NCI-H146 treated with DMSO at 0.1 percent for 48 hours (cell line): ENCODE measurements at regions not wholly inside any gene's neighbourhood (a gene's known extent, or its start where the extent isn't known, plus 50 kb on each side); places are given as distances from the start of the nearest gene placed in this dataset.

ENCODE experiments used
- DNase-seq: peaks from one replicate; lab custom pipeline; 2025; ENCODE audit not compliant: unreplicated experiment; lab: John Stamatoyannopoulos, UW

DNA sequence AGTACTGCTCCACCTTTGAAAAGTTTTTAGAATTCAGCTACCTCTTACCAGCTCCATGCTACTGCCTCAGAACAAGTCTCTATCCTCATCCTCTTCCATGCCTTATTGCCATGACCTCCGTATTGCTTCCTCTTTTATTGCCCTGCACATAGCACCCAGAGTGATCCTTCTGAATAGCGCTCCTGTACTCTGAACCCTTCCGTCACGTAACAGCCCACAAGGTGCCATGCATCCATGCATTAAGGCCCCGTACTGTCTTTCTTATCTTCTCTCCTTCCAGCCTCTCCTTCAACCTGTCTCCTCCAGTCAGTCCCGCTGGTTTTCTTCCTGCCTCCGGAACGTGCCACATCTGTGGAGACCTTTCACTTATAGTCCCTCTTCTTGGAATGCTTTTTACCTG, 273.3 kb upstream of the SEMA6A start:
- DNase-seq: no peak

DNA sequence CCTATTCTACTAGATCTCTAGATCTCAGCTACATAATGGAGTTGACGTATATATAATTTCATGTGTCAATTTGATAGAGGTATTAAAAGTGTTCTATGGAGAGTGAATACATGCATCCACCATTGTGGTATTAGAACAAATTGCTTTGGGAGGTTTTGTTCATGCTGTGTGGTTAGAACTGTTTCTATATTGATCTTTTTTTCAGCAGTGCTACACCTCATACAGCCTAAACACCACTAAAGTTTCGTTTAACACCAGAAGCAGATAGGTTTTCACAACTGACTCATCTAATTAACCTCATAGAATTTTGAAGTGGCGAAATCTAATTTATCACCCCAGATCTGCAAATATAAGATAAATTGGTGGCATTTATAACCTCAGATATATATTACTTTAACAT, 269.4 kb upstream of the SEMA6A start:
- DNase-seq: no peak

DNA sequence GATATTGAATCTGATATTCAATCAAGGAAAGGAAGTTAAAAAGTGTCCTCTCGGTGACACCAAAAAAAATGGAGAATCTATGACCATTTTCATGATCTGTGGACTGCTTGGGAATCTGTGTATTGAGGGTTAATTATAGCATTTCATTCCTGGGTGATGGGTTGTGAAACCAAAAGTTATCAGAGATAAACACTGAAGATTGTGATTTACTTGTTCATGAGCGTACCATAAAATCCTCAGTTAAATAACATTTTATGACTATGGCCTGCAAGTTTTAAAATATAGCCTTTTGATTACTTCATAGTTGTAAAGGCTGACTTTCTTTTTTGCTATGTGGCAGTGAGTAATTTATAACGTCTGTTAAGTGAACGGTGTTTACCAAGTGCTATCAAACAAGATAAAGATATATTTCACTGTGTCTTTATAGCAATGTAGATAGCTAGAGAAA, 267.9 kb upstream of the SEMA6A start:
- DNase-seq: no peak

DNA sequence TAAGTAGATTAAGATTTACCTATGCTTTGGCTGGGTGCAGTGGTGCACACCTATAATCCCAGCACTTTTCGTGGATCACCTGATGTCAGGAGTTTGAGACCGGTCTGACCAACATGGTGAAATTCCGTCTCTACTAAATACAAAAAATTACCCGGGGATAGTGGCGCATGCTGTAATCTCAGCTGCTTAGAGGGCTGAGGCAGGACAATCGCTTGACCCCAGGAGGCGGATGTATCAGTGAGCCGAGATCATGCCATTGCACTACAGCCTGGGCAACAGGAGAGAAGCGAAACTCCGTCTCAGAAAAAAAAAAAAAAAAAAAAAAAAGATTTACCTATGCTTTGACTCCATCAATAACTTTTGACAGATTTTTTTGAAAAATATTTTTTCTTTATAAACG, 267.1 kb upstream of the SEMA6A start:
- DNase-seq: no peak

DNA sequence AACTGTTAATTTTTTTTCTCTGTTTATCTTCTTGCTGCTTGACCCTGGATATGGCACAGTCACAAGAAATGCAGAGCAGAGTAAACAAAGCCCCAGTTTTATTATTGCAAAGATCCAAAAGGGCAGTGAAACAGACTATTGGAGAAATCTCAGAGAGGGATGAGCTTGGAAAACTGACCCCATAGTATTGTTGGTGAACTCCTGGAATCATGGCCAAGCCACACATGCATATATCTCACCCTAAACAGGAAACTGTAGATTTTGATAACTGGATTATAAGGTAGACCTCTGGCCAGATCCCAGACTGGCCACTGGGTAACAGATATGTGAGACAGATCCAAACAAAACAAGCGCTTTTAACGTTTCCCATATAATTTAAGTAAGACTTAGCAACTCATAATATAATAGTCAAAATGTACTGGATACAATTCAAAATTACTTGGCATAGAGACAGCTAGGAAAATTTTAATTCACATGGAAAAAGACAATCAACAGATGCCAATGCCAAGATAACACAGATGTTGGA, 263.5 kb upstream of the SEMA6A start:
- DNase-seq: no peak

DNA sequence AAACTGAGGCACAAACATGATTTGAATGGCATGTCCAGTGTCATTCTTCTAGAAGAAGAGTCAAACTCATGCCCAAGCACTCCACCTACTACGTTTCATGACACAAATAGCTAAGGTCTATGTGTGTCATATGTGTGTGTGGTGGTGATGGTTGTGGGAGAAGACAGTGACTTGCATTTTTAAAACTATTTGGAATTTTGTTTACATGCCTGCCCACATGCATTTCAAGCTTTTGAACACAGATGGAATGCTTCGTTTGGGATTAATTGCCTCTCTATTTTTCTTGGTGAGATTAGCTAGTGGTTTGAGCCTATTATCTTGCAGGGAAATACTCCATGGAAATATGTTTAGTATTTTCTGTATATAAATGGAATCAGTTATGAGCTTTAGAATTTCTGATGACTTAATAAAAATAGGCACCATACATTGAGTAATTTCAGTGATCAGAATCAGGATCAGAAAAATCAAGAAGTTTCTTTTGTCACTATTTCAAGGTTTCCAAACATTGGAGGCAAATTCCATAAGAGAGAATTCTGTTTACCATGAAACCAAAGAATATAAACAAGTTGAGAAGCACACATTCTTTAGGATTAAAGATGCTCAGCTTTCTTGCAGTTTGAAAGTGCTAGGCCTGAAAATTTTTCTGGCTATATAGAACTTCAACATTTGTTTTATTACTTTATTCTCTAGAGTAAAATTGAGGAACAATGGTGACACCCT, 260.3 kb upstream of the SEMA6A start:
- no peak for DNase-seq

DNA sequence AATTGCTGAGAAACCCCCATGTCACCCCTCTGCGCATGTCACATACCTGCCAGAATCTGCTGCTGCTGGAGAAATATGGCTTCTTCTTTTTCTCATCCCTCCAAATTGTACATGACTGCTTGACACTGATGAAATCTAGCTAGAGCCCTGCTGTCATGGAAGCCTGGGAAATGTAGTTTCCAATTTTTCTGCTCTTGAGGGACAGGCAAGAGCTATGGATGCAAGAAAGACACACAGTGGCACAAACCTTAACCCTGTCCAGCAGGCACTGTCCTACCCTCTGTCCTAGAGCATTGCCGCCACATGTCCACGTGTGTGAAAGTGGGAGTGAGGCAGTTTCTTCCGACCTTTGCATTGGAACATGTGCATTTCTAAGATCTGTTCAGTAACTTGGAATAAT, 255.5 kb upstream of the SEMA6A start:
- no peak for DNase-seq

DNA sequence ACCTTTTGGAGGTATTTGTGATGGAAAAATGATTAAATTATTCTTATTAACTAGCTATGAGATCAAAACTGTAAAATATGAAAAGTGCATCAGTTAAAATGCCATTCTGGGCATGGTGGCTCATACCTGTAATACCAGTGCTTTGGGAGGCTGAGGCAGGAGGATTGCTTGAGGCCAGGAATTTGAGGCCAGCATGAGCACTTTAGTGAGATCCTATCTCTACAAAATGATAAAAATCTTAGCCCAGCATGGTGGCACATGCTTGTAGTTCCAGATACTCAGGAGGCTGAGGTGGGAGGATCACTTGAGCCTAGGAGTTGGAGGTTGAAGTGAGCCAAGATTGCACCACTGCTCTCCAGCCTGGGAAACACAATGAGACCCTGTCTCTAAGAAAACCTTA, 252.5 kb upstream of the SEMA6A start:
- DNase-seq: no peak

DNA sequence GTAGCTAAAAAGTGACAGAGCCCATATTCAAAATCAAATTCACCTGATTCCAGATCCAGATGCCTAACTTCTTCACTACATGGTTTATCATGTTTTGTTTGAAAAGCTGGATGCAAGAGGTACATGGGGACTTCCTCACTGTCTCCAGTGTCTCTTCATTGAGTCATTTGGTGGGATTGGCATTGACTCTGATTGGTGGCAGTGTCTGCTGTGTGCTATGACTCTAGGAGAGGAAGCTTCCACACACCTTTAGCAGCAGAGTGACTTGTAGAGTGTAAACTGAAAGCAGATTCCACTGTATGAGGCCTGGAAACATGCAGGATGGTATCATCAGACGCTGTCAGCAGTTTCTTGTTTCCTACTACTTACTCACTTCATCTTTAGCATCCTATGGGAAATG, 250.9 kb upstream of the SEMA6A start:
- DNase-seq: no peak

DNA sequence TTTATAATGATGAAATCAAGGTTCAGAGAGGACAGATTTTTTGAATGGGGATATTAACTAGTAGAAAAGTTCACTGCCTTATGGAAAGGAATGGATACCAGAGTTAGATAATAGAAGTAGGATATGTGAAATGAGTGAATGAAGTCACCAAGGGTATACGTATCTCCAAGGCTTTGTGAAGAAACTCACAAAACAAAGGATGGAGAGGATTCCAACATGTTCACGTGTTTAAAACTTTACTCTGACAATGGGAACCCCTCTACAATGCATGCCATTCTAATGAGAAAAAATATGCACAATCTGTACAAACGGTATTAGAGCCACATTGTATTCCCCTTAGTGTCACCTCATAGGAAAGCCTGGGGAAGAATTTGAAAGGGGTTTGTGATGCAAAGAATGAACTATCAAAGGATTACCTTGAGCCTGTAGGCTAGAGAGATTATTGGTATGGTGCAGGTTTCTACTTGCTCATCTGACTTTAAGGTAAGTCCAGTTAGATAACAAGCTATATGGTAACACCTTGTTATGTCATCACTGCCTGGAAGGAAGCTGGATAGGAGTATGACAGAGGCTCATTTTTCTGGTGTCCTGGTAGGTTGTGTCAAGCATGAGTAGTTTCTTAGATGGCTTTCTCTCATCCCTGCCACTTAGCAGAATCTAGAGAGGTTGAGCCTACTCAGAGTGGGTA, 250.3 kb upstream of the SEMA6A start:
- no peak for DNase-seq

DNA sequence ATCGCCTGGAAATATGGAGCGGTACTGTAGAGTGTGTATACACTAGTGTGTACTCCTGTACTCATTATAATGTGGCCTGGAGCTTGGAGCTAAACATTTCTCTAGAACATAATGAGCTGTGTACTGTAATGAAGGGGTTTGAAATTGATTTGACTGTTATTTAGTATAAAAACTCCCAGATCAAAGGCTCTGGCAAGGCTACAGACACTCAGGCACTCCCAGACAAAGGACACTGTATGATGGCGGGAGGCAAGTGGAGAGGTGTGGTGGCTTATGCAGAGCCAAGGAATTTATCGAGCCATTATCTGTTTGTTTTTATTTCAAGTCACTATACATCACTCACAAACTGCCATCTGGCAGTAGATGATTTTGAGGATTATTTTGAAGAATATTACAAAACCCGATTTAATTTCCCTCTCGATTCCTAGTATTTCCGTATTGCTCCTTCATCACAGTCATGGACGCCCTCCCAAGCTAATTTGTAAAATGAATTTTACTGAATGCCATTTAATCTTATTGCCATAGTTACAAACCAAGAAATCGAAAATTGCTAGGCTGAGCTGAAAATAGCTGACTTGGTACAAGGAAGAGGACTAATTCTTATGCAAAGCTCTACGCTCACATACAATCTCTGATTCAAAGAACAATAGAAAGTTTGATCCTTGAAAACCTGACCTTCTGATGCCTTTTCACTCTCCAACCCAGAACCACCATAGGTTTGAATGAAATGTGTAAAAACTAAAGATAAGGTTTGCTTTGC, 240.2 kb upstream of the SEMA6A start:
- no peak for DNase-seq

DNA sequence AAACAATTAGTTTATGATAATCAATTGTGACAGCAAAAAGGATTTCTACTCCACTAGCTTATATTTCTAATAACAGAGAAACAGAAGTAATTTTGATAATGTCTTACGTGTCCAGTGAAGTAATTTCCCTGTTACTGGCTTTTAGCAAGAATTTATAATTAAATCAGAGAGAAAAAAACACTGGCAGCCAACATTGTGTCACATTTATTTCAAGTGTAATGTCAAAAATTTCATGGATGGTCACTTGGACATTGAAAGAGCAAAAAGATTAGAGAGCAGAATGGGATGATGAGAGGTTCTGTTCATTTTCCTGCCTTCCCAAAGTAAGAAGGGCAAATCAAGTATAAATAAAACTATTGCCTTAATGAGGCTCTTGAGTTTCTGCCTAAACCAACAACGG, 239.3 kb upstream of the SEMA6A start:
- DNase-seq: no peak

DNA sequence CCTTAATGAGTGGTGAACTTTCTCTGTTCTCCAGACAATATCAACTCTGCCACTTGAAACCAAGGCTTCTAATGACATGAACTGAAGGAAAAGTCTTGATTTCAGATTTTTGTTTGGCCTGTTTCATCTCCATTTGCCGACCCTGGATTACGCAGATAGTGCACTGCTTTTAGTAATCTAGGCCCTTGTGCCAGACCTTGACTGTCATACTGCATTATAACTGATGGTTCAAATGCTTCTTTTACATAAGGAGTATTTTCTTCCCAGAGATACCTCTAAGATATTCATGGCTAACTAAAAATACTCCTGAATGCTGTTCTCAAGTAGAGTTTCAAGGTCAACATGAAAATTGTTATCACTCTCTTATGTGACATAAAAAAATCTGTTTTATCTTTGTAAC, 238.7 kb upstream of the SEMA6A start:
- DNase-seq: no peak

DNA sequence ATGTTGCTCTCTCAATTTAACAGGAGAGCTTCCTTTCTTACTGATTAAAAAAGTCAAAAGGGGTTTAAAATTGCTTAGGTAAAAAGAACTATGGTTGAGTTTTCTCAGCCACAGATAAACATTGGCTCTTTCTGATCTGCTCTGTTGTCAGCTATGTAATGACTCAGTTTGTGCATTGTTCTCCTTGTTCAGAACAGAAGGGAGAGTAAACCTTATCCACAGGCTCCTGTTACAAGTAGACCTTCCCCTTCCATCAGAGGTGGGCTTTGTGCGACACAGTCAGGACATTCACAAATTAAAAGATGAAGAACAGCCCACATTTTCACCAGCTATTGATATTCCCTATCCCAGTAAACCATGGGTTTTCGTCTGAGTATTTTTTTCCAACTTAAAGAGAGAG, 236.3 kb upstream of the SEMA6A start:
- no peak for DNase-seq

DNA sequence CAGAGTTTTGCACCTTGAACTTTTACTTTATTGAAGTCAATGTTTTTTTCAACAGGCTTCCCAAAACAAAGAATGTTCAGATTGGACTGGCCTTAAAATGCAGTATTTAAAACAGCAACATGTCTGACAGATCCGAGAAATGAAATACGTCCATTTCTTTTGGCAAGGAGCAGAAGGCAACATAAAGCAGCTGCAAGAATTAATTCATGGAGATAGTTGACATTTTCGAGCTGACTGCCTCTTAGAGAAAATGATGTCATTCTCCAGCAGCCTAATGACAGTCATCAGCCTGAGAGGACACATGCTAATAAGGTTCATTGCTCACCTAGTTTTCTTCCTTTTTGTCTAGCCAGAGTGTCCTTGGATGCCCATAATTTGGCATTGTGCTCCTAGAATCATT, 232.2 kb upstream of the SEMA6A start:
- no peak for DNase-seq

DNA sequence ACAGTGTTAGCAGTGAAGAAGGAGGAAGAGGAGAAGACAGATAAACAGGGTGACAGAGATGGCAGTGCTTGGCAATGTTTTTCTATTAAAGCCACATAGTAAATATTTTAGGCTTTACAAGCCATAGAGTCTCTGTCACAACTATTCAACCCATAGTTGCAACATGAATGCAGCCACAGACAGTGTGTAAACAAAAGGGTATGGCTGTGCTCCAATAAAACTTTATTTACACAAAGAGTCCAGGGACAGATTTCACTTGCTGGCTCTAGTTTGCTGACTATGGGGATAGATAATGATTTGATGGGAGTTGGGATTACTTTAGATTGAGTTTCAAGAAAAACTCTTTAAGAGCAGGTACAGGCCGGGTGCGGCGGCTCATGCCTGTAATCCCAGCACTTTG, 224.8 kb upstream of the SEMA6A start:
- no peak for DNase-seq

DNA sequence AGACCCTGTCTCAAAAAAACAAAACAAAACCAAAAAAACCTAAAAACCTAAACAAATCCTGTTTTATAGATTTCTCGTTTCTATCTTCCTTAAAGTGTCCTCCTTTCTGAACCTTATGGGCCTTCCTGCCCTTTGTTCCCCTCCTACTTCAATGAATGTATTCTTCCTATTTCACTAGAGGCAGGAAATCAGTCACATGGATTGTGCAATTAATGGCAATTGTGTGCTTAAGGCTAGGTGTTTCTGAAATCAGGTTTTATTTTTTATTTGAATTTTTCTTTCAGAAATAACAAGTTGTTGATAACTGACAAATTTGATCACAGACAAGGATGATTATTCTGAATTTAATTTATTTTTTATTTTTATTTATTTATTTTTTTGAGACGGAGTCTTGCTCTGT, 220.6 kb upstream of the SEMA6A start:
- no peak for DNase-seq

DNA sequence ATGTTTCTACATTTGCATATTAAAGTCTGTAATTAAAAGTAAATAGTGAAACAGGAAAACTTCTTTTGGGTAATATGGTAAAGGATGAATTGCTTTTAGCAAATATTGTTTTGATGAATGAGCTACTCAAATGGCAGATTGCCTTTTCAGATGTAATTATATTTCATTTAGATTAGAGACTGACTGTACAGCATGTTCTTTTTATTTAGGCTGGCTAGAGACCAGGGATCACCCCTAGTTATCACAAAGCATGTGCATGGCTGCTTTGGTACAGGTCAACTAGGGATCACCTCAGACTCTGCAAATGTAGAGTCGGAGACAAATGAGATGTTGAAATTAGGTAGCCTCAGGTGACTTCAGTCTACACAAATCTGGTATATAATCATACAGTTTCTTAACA, 214.9 kb upstream of the SEMA6A start:
- no peak for DNase-seq

DNA sequence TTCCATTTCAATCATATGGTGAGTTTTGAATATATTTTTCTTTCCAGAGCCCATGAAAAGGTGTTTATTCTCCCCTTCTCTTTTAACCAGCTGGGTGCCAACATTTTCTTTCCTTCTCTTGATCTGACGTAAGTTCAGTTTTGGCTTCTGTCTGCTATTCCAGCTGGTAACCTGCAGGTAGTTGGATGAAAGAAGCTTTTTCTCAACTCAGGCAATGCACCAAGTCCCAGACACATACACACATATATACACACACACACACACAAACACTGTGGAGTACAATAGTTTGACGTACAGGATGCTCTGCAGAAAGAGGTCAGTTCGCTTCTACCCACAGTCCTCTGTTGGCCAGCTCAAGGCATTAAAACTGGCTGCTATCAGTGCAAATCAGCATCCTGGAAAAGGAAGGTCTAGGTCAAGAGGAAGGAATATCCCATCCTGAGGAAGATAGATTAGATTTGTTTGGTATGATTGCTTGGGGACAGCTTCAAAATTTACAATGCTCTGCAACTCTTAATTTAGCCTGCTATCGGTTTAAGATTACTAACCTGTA, 214.3 kb upstream of the SEMA6A start:
- no peak for DNase-seq

DNA sequence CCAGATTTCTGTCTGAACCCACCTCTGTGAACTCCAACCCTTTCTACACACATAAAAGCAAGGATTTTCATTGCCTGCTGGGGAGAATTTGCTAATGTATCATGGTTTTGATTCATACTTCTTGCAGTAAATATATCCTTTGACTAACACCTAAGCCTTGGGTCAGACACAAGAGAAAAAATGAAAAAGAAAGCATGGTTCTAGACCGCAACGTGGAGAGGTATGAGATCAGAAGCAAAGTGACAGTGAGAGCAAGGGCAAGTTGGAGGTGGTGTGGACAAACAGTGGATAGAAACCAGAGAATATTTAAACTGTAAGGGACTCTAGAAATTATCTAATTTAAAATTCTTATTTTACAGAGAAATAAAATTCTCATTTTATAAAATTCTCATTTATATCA, 212.9 kb upstream of the SEMA6A start:
- no peak for DNase-seq

DNA sequence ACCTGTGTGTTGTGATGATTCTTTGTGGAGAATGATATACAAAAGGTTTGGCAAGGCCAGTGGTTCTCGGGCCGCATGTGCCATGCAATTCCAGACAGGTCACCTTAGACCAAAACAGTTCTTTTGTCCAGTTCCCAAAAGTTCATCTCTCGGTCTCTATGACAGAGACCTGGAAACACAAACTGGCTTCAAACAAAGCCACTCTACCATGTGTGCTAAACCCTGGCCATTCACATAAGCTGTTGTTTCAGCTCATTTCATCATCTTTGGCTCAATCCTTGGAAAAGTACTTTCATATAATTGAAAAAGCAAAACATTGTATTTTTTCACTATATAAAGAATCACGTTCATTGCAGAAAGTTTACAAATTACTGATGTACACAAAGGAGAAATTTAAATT, 210.5 kb upstream of the SEMA6A start:
- no peak for DNase-seq

DNA sequence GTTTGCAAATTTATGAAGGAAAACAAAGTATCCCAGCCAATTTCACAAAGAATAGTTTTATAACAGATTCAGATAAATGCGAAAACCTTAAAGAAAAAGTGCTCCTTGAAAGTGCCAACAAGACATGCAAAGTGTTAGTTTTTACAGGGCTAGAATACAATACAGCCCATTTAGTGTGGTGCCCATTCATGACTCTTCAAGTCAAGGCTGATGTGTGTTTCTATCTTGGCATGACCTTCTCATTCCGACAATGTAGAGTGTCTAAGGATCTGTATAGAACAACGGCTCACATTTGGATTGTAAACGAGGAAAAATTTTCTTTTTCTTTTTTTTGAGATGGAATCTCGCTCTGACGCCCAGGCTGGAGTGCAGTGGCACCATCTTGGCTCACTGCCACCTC, 205.2 kb upstream of the SEMA6A start:
- no peak for DNase-seq
